MM.1S (cell line): ENCODE measurements at regions not wholly inside any gene's neighbourhood (a gene's known extent, or its start where the extent isn't known, plus 50 kb on each side); places are given as distances from the start of the nearest gene placed in this dataset.

ENCODE experiments used
- EZH2 ChIP-seq: fragments of 300-600 bp; sonication (generic); optimal IDR thresholded peaks from 2 replicates; pipeline ENCODE3; 2017; ENCODE audit warnings: low read depth, mild to moderate bottlenecking, antibody characterized with exemption, low read length, mixed read lengths
- EZH2phosphoT487 ChIP-seq: fragments of 300-600 bp; sonication (generic); IDR thresholded peaks from 2 replicates; pipeline ENCODE4 v1.6.1; 2018; ENCODE audit warnings: antibody characterized with exemption, low read length
- TF ChIP-seq, protein P1 (sequence below): fragments of 300-600 bp; sonication (generic); IDR thresholded peaks from 2 replicates; pipeline ENCODE4 v1.5.1; 2016; ENCODE audit warnings: antibody characterized with exemption, low read length, mixed read lengths

DNA sequence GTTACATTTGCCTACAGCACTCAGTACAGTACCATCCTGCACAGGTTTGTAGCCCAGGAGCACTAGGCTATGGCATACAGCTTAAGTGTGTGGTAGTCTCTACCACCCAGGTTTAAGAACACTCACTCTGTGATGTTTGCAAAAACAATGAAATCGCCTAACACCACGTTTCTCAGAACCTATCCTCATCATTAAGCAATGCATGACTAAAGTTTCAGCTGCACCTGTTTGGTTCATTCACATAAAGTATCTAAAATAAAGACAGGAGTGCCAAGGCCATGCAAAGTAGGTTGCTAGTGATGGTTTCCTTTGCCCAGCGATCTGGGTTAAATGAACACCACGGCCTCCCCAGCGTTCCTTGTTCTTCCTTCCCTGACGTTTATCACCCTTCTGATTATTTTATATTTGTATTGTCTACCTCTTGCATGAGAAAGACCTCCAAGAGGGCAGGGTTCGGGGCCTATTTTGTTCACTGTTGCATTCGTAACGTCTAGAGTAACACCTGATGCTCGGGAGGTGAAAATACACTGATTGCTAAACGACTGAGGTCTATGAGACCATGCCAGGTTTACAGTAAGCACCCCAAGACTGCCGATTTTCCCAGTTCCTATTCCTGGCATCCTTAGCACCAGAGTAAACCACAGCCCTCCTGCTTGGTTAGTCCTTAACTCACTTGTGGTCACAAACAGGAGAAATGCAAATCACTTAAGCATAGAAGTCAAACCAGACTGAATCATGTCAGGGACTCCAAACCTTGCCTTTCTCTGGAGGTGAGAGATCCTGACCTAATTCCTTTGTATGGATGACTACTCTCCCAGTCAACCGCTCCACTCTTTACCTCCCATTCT is 204.1 kb upstream of the NFE2L3 start:
- TF ChIP-seq EZH2 (no peak), EZH2phosphoT487 (no peak)
- TF ChIP-seq, protein P1, sequence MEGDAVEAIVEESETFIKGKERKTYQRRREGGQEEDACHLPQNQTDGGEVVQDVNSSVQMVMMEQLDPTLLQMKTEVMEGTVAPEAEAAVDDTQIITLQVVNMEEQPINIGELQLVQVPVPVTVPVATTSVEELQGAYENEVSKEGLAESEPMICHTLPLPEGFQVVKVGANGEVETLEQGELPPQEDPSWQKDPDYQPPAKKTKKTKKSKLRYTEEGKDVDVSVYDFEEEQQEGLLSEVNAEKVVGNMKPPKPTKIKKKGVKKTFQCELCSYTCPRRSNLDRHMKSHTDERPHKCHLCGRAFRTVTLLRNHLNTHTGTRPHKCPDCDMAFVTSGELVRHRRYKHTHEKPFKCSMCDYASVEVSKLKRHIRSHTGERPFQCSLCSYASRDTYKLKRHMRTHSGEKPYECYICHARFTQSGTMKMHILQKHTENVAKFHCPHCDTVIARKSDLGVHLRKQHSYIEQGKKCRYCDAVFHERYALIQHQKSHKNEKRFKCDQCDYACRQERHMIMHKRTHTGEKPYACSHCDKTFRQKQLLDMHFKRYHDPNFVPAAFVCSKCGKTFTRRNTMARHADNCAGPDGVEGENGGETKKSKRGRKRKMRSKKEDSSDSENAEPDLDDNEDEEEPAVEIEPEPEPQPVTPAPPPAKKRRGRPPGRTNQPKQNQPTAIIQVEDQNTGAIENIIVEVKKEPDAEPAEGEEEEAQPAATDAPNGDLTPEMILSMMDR = no peak
